Keratinocyte (primary cell): ENCODE measurements at regions not wholly inside any gene's neighbourhood (a gene's known extent, or its start where the extent isn't known, plus 50 kb on each side); places are given as distances from the start of the nearest gene placed in this dataset.

Experiments
- DNase-seq: peaks from one replicate; pipeline ENCODE4 v3.0.0-alpha.2; 2011; ENCODE audit warnings: low read depth, missing footprints, low spot score
- FAIRE-seq: peaks from 2 replicates; lab custom pipeline; 2011; peaks lifted over from hg19 to GRCh38; lab: Jason Lieb, UNC
- H2AFZ ChIP-seq: 2 replicates; pipeline ENCODE4 v1.6.0; 2012; ENCODE audit warnings: low read length, control low read depth, inconsistent platforms; ENCODE audit not compliant: control insufficient read depth
- H3K27ac ChIP-seq: 2 replicates; pipeline ENCODE4 v1.5.1; 2011; ENCODE audit warnings: low read length; ENCODE audit not compliant: control insufficient read depth, insufficient read depth
- H3K27me3 ChIP-seq: 3 replicates; pipeline ENCODE4 v1.6.0; 2011; ENCODE audit warnings: low read length; ENCODE audit not compliant: control insufficient read depth, insufficient read depth; ENCODE audit errors: extremely low read depth
- H3K36me3 ChIP-seq, 2 experiments: 2 replicates in 1 of 2; 3 replicates in 1 of 2; pipeline ENCODE4 v1.5.1; 2011; ENCODE audit warnings: low read length in 2 of 2, mild to moderate bottlenecking in 1 of 2; ENCODE audit not compliant: control insufficient read depth in 2 of 2, insufficient read depth in 2 of 2; ENCODE audit errors: extremely low read depth in 1 of 2
- H3K4me1 ChIP-seq: 3 replicates; pipeline ENCODE4 v1.5.1; 2011; ENCODE audit warnings: low read length; ENCODE audit not compliant: control insufficient read depth, insufficient read depth; ENCODE audit errors: extremely low read depth
- H3K4me2 ChIP-seq: 3 replicates; pipeline ENCODE4 v1.6.0; 2011; ENCODE audit warnings: low read depth, low read length; ENCODE audit not compliant: control insufficient read depth, insufficient read depth; ENCODE audit errors: extremely low read depth
- H3K4me3 ChIP-seq, 3 experiments: fragments of 200-600 bp in 1 of 3; sonication (generic) in 1 of 3; 2 replicates in 2 of 3; 3 replicates in 1 of 3; pipeline ENCODE4 v1.5.1; 2011 to 2016; ENCODE audit warnings: low read length in 3 of 3, mild to moderate bottlenecking in 3 of 3, control low read depth in 2 of 3, inconsistent platforms in 1 of 3, low read depth in 1 of 3, mixed read lengths in 1 of 3, mixed run types in 1 of 3, moderate library complexity in 1 of 3; ENCODE audit not compliant: control insufficient read depth in 2 of 3, insufficient read depth in 2 of 3; ENCODE audit errors: extremely low read depth in 1 of 3
- H3K79me2 ChIP-seq: 2 replicates; pipeline ENCODE4 v1.6.0; 2012; ENCODE audit warnings: low read length; ENCODE audit not compliant: control insufficient read depth, insufficient read depth
- H3K9ac ChIP-seq: 3 replicates; pipeline ENCODE4 v1.6.0; 2011; ENCODE audit warnings: low read length; ENCODE audit not compliant: control insufficient read depth, insufficient read depth; ENCODE audit errors: extremely low read depth
- H3K9me1 ChIP-seq: 3 replicates; pipeline ENCODE4 v1.6.0; 2011; ENCODE audit warnings: low read length; ENCODE audit not compliant: control insufficient read depth, insufficient read depth; ENCODE audit errors: extremely low read depth
- H3K9me3 ChIP-seq: 2 replicates; pipeline ENCODE4 v1.5.1; 2012; ENCODE audit warnings: low read depth, low read length; ENCODE audit not compliant: control insufficient read depth
- H4K20me1 ChIP-seq: 3 replicates; pipeline ENCODE4 v1.6.0; 2011; ENCODE audit warnings: low read length; ENCODE audit not compliant: control insufficient read depth, insufficient read depth; ENCODE audit errors: extremely low read depth
- CTCF ChIP-seq, 3 experiments: IDR thresholded peaks in 1 of 3; conservative IDR thresholded peaks in 1 of 3; optimal IDR thresholded peaks in 1 of 3; 2 replicates in 2 of 3; 3 replicates in 1 of 3; pipeline versions ENCODE3 to v1.5.1; 2011; ENCODE audit warnings: low read length in 3 of 3, mild to moderate bottlenecking in 3 of 3, moderate library complexity in 2 of 3, control low read depth in 1 of 3, inconsistent platforms in 1 of 3; ENCODE audit not compliant: insufficient read depth in 2 of 3; ENCODE audit errors: extremely low read depth in 1 of 3
- EZH2 ChIP-seq: IDR thresholded peaks from one replicate; pipeline ENCODE4 v1.6.1; 2012; ENCODE audit warnings: inconsistent platforms, mild to moderate bottlenecking, low read length, moderate library complexity
- dilution Hi-C: fragments of 300-500 bp; cut with MboI; formaldehyde crosslinking; loops from one replicate; pipeline ENCODE4 v1.7.0; 2020; ENCODE audit warnings: low sequenced_read_pairs; ENCODE audit not compliant: extremely low pct_ligation_motif_present

GRCh38 chrX:94814216-94814615 lies 1140.2 kb downstream of the FAM133A start:
- FAIRE-seq: no peak
- dilution Hi-C loops: no loop called here

GRCh38 chrX:94830717-94831116 lies 1156.7 kb downstream of the FAM133A start:
- no peak overlapping the region for H3K27ac ChIP-seq
- FAIRE-seq: no peak
- DNase-seq: no peak

More at GRCh38 chrX:94814216-94814615, 1140.2 kb downstream of the FAM133A start:
- Histone ChIP-seq H3K36me3 (no peaks in the 10 kb centered on the region), H3K27ac (no peak overlapping the region), H3K4me3 (no peak overlapping the region), H3K9me1 (no peaks in the 10 kb centered on the region), H3K9me3 (no peaks in the 10 kb centered on the region), H3K4me1 (no peaks in the 10 kb centered on the region), H2AFZ (no peak overlapping the region), H3K4me2 (no peak overlapping the region), H4K20me1 (no peaks in the 10 kb centered on the region), H3K9ac (no peak overlapping the region), H3K79me2 (no peaks in the 10 kb centered on the region), H3K27me3 (no peaks in the 10 kb centered on the region)
- DNase-seq: no peak
- TF ChIP-seq EZH2 (no peak), CTCF (optimal IDR thresholded peaks at IDR 0.05 in 1 of 3, IDR thresholded peaks at IDR 0.05 in 1 of 3, conservative IDR thresholded peaks at IDR 0.05 in 1 of 3; ENCODE audit: extremely low read depth in 1 of 3, insufficient read depth in 2 of 3, low read length in 3 of 3) (no peak)

More at GRCh38 chrX:94830717-94831116, 1156.7 kb downstream of the FAM133A start:
- Histone ChIP-seq H3K4me1 (no peaks in the 10 kb centered on the region), H3K9me1 (no peaks in the 10 kb centered on the region), H2AFZ (no peak overlapping the region), H3K36me3 (no peaks in the 10 kb centered on the region), H3K9ac (no peak overlapping the region), H3K4me2 (no peak overlapping the region), H3K4me3 (no peak overlapping the region), H3K79me2 (no peaks in the 10 kb centered on the region), H3K27me3 (no peaks in the 10 kb centered on the region), H3K9me3 (no peaks in the 10 kb centered on the region), H4K20me1 (no peaks in the 10 kb centered on the region)
- dilution Hi-C loops: no loop called here
- TF ChIP-seq EZH2 (no peak), CTCF (optimal IDR thresholded peaks at IDR 0.05 in 1 of 3, IDR thresholded peaks at IDR 0.05 in 1 of 3, conservative IDR thresholded peaks at IDR 0.05 in 1 of 3; ENCODE audit: extremely low read depth in 1 of 3, insufficient read depth in 2 of 3, low read length in 3 of 3) (no peak)
